SK-N-SH (cell line): ENCODE measurements at regions not wholly inside any gene's neighbourhood (a gene's known extent, or its start where the extent isn't known, plus 50 kb on each side); places are given as distances from the start of the nearest gene placed in this dataset.

Experiments used
- CTCF ChIA-PET: fragments of 300-600, 350-600 bp; formaldehyde crosslinking; extraction: SDS; loops from one replicate; lab custom pipeline; 2021; lab: Yijun Ruan, JAX
- POLR2A ChIA-PET: fragments of 350-600 bp; sonication (Branson Sonifier 250); formaldehyde crosslinking; extraction: SDS; loops from one replicate; lab custom pipeline; 2020; ENCODE audit warnings: antibody characterized with exemption, inconsistent platforms; lab: Yijun Ruan, JAX
- DNase-seq: peaks from one replicate; pipeline ENCODE4 v3.0.0; 2012
- H2AFZ ChIP-seq: fragments of 200-600 bp; sonication (generic); 2 replicates; pipeline ENCODE4 v1.8.1; 2016; ENCODE audit warnings: antibody characterized with exemption, mild to moderate bottlenecking, low read depth
- H3F3A ChIP-seq: fragments of 200-600 bp; sonication (generic); replicated peaks from 2 replicates; pipeline ENCODE3; 2016; ENCODE audit warnings: antibody characterized with exemption, mild to moderate bottlenecking; ENCODE audit not compliant: insufficient read depth
- H3K27ac ChIP-seq, 2 experiments: fragments of 200-500 bp in 1 of 2; fragments of 200-600 bp in 1 of 2; sonication (Bioruptor generic) in 1 of 2; sonication (generic), shearing (Covaris generic) in 1 of 2; 2 replicates each; pipeline versions ENCODE4 v1.5.1 to v1.6.1; 2014 to 2016; ENCODE audit warnings: low read depth in 2 of 2, inconsistent platforms in 1 of 2, low read length in 1 of 2, mild to moderate bottlenecking in 1 of 2, mixed read lengths in 1 of 2
- H3K27me3 ChIP-seq: fragments of 200-600 bp; sonication (generic), shearing (Covaris generic); 2 replicates; pipeline ENCODE4 v1.6.1; 2016; ENCODE audit warnings: mixed run types; ENCODE audit not compliant: insufficient read depth
- H3K36me3 ChIP-seq, 2 experiments: fragments of 200-500 bp in 1 of 2; fragments of 200-600 bp in 1 of 2; sonication (Bioruptor generic) in 1 of 2; sonication (generic) in 1 of 2; replicated peaks in 1 of 2; 2 replicates each; pipeline versions ENCODE3 to v1.5.1; 2014 to 2016; ENCODE audit warnings: low read length in 1 of 2, mild to moderate bottlenecking in 1 of 2; ENCODE audit not compliant: insufficient read depth in 2 of 2, control insufficient read depth in 1 of 2
- H3K4me1 ChIP-seq, 2 experiments: fragments of 200-500 bp in 1 of 2; fragments of 200-600 bp in 1 of 2; sonication (Bioruptor generic) in 1 of 2; sonication (generic), shearing (Covaris generic) in 1 of 2; 2 replicates each; pipeline versions ENCODE4 v1.5.1 to v1.6.1; 2014 to 2016; ENCODE audit warnings: low read depth in 1 of 2, low read length in 1 of 2, mixed run types in 1 of 2; ENCODE audit not compliant: insufficient read depth in 2 of 2, control insufficient read depth in 1 of 2
- H3K4me2 ChIP-seq: fragments of 200-600 bp; sonication (generic), shearing (Covaris generic); 2 replicates; pipeline ENCODE4 v1.6.1; 2017; ENCODE audit warnings: mixed run types
- H3K4me3 ChIP-seq, 2 experiments: fragments of 200-500 bp in 1 of 2; fragments of 200-600 bp in 1 of 2; sonication (Bioruptor generic) in 1 of 2; sonication (generic), shearing (Covaris generic) in 1 of 2; 2 replicates each; pipeline versions ENCODE4 v1.5.1 to v1.8.1; 2014 to 2016; ENCODE audit warnings: low read depth in 2 of 2, inconsistent platforms in 1 of 2, low read length in 1 of 2, mild to moderate bottlenecking in 1 of 2, mixed read lengths in 1 of 2, moderate library complexity in 1 of 2
- H3K79me2 ChIP-seq: fragments of 200-600 bp; sonication (generic); 2 replicates; pipeline ENCODE4 v1.8.1; 2017; ENCODE audit warnings: mild to moderate bottlenecking; ENCODE audit not compliant: insufficient read depth
- H3K9ac ChIP-seq: fragments of 200-600 bp; sonication (generic); 2 replicates; pipeline ENCODE4 v1.6.1; 2017; ENCODE audit warnings: mixed run types
- H3K9me2 ChIP-seq: fragments of 200-600 bp; sonication (generic); 2 replicates; pipeline ENCODE4 v1.6.1; 2017; ENCODE audit warnings: mixed run types
- H3K9me3 ChIP-seq: fragments of 200-600 bp; sonication (generic); 2 replicates; pipeline ENCODE4 v1.6.1; 2017; ENCODE audit warnings: mixed run types, mild to moderate bottlenecking, moderate library complexity
- H4K20me1 ChIP-seq: fragments of 200-600 bp; sonication (generic); 2 replicates; pipeline ENCODE4 v1.6.1; 2017; ENCODE audit warnings: mild to moderate bottlenecking, mixed run types; ENCODE audit not compliant: insufficient read depth
- EZH2phosphoT487 ChIP-seq: fragments of 200-600 bp; sonication (generic); IDR thresholded peaks from 2 replicates; pipeline ENCODE4 v1.6.1; 2017; ENCODE audit warnings: low read depth, mixed run types, mild to moderate bottlenecking, antibody characterized with exemption, moderate library complexity, borderline replicate concordance
- FOSL2 ChIP-seq: IDR thresholded peaks from 2 replicates; pipeline ENCODE4 v1.4.0; 2012; ENCODE audit warnings: low read depth, mild to moderate bottlenecking, moderate library complexity, borderline replicate concordance
- MAX ChIP-seq: IDR thresholded peaks from 2 replicates; pipeline ENCODE4 v1.4.0; 2012; ENCODE audit warnings: low read depth
- MEF2A ChIP-seq: IDR thresholded peaks from 2 replicates; pipeline ENCODE4 v1.4.0; 2012; ENCODE audit warnings: low read depth, borderline replicate concordance
- MXI1 ChIP-seq: IDR thresholded peaks from 2 replicates; pipeline ENCODE4 v1.6.1; 2012; ENCODE audit warnings: mild to moderate bottlenecking, low read depth, low read length, improper control_type of control experiment
- PBX3 ChIP-seq: IDR thresholded peaks from 2 replicates; pipeline ENCODE4; 2012
- TAF1 ChIP-seq: IDR thresholded peaks from 2 replicates; pipeline ENCODE4 v1.6.1; 2012; ENCODE audit warnings: low read depth, mild to moderate bottlenecking, low read length, moderate library complexity, borderline replicate concordance
- TEAD4 ChIP-seq: IDR thresholded peaks from 2 replicates; pipeline ENCODE4 v1.4.0; 2012; ENCODE audit warnings: mild to moderate bottlenecking, borderline replicate concordance; ENCODE audit not compliant: insufficient read depth
- USF1 ChIP-seq: IDR thresholded peaks from 2 replicates; pipeline ENCODE4 v1.4.0; 2012; ENCODE audit warnings: low read depth, borderline replicate concordance
- ZBTB33 ChIP-seq: IDR thresholded peaks from 2 replicates; pipeline ENCODE4 v1.4.0; 2012; ENCODE audit warnings: low read depth, borderline replicate concordance
- WGBS: methylation state at CpG from one replicate; pipeline ENCODE4 v1.1.6; 2017; ENCODE audit warnings: low lambda C conversion rate; 5-methylcytosine and 5-hydroxymethylcytosine counted together

GRCh38 chr2:236408090-236408489, 143.9 kb upstream of the ASB18 start (continued):
- TF ChIP-seq TAF1 (no peak), MEF2A (no peak), PBX3 (no peak), MXI1 (no peak)
- TF ChIP-seq, all 33 proteins: peak for 0

GRCh38 chr2:236408786-236409185, 144.6 kb upstream of the ASB18 start:
- H3K9me2 ChIP-seq = no peaks in the 10 kb centered on the region
- H3F3A ChIP-seq = no peaks in the 10 kb centered on the region
- ChIA-PET CTCF (no interaction called here), POLR2A (no interaction called here)
- no peak overlapping the region for H2AFZ ChIP-seq
- H3K4me1 ChIP-seq = no peaks in the 10 kb centered on the region
- no peaks in the 10 kb centered on the region for H3K36me3 ChIP-seq
- no peak overlapping the region for H3K27ac ChIP-seq
- H3K4me2 ChIP-seq = no peak overlapping the region
- no peaks in the 10 kb centered on the region for H3K27me3 ChIP-seq
- no peaks in the 10 kb centered on the region for H4K20me1 ChIP-seq
- H3K79me2 ChIP-seq = no peaks in the 10 kb centered on the region
- no peaks in the 10 kb centered on the region for H3K9me3 ChIP-seq
- TF ChIP-seq TEAD4 = no peak
- TF ChIP-seq PBX3 = no peak
- TF ChIP-seq FOSL2 = no peak
- no peak for TF ChIP-seq USF1
- TF ChIP-seq EZH2phosphoT487 = no peak
- no peak for TF ChIP-seq MAX
- TF ChIP-seq ZBTB33 = no peak
- TF ChIP-seq, all 33 proteins: peak for 0
- Histone ChIP-seq H3K4me3 (no peak overlapping the region), H3K9ac (no peak overlapping the region)
- DNase-seq = no peak
- 25% methylated on average over 9 of the region's 9 CpGs for WGBS
